ENCODE measurements at regions not wholly inside any gene's neighbourhood (a gene's known extent, or its start where the extent isn't known, plus 50 kb on each side); places are given as distances from the start of the nearest gene placed in this dataset.

DNA sequence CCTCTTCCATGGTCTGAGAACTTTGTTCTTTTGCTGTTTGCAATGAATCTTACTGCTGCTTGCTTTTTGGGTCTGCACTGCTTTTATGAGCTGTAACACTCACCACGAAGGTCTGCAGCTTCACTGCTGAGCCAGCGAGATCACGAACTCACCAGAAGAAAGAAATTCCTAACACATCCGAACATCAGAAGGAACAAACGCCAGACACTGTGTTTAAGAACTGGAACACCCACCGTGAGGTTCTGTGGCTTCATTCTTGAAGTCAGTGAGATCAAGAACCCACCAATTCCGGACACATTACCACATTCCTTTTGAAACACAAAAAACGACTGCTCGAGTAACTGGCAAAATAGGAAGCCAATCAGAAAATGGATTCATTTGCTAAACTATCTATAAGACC, 471.8 kb downstream of the TFAP2A start:
- no CpG with 5 or more reads among the region's 9 CpGs for WGBS (ENCODE audit: extremely low coverage, insufficient read length, low lambda C conversion rate)
- H3K18ac ChIP-seq (ENCODE audit: insufficient read length, low read depth, low read length) = no peak overlapping the region
- H3K27me3 Mint-ChIP-seq (ENCODE audit: low read depth) = no peaks in the 10 kb centered on the region; the same call in 1 of the 2 replicates
- peaks cover 0 to 5% (median 0%) of the 10 kb centered on the region in 3 experiments; a peak in 2 of 7 replicates for H3K36me3 Mint-ChIP-seq (ENCODE audit: insufficient read depth in 1 of 3, low read depth in 3 of 3)
- H3K4me1 Mint-ChIP-seq = no peaks in the 10 kb centered on the region
- no peak overlapping the region for H2BK15ac ChIP-seq (ENCODE audit: low read depth, low read length)
- no peak overlapping the region for H2AK5ac ChIP-seq (ENCODE audit: insufficient read length, low read length)
- no peaks in the 10 kb centered on the region for H3K27me3 ChIP-seq (ENCODE audit: insufficient read depth, low read length)
- no peak for DNase-seq
- no peaks in the 10 kb centered on the region for H3K4me1 ChIP-seq (ENCODE audit: insufficient read depth, low read length)
- H3K14ac ChIP-seq (ENCODE audit: insufficient read depth, low read length) = no peak overlapping the region
- no peak overlapping the region for H3K27ac Mint-ChIP-seq
- no peak overlapping the region for H3K27ac ChIP-seq (ENCODE audit: insufficient read length, low read depth, low read length)
- H3K23ac ChIP-seq (ENCODE audit: insufficient read length, low read depth, low read length) = no peak overlapping the region
- H4K20me1 ChIP-seq (ENCODE audit: control insufficient read depth, insufficient read depth, insufficient read length) = no peaks in the 10 kb centered on the region
- H3K4me3 Mint-ChIP-seq = no peak overlapping the region
- H3K23me2 ChIP-seq (ENCODE audit: insufficient read length, low read depth, low read length, poor library complexity, severe bottlenecking) = no peaks in the 10 kb centered on the region
- no peak overlapping the region for H3T11ph ChIP-seq (ENCODE audit: low read length)
- H2BK20ac ChIP-seq (ENCODE audit: low read depth, low read length, poor library complexity, severe bottlenecking) = no peak overlapping the region
- H4K91ac ChIP-seq (ENCODE audit: insufficient read length, low read depth, low read length) = no peak overlapping the region
- no peak overlapping the region for H2BK5ac ChIP-seq (ENCODE audit: insufficient read length, low read length)
- H3K9me3 ChIP-seq (ENCODE audit: control insufficient read depth, low read depth, low read length) = no peaks in the 10 kb centered on the region
- H3K56ac ChIP-seq (ENCODE audit: insufficient read length, low read depth, low read length) = no peak overlapping the region
- H2AFZ ChIP-seq (ENCODE audit: low read length) = no peak overlapping the region
- H3K79me2 ChIP-seq (ENCODE audit: insufficient read depth, low read length) = no peaks in the 10 kb centered on the region
- H2BK12ac ChIP-seq (ENCODE audit: insufficient read length, low read depth, low read length) = no peak overlapping the region
- no peak overlapping the region for H2BK120ac ChIP-seq (ENCODE audit: low read depth, low read length, poor library complexity, severe bottlenecking)
- no peak overlapping the region for H3K4ac ChIP-seq (ENCODE audit: low read depth, low read length)
- H3K4me2 ChIP-seq (ENCODE audit: insufficient read depth, insufficient read length, low read length) = no peak overlapping the region
- no peak overlapping the region for H3K9ac ChIP-seq (ENCODE audit: extremely low read depth, insufficient read length, low read length)
- H4K5ac ChIP-seq (ENCODE audit: insufficient read length, low read depth, low read length) = no peak overlapping the region
- no peaks in the 10 kb centered on the region; a peak in 3 of 5 replicates for H3K9me3 Mint-ChIP-seq
- H3K79me1 ChIP-seq (ENCODE audit: insufficient read depth, low read depth, low read length, poor library complexity, severe bottlenecking) = no peaks in the 10 kb centered on the region
- H4K8ac ChIP-seq (replicated peaks; ENCODE audit: insufficient read length, low read depth, low read length) = no peak overlapping the region
- TF ChIP-seq, protein P1, sequence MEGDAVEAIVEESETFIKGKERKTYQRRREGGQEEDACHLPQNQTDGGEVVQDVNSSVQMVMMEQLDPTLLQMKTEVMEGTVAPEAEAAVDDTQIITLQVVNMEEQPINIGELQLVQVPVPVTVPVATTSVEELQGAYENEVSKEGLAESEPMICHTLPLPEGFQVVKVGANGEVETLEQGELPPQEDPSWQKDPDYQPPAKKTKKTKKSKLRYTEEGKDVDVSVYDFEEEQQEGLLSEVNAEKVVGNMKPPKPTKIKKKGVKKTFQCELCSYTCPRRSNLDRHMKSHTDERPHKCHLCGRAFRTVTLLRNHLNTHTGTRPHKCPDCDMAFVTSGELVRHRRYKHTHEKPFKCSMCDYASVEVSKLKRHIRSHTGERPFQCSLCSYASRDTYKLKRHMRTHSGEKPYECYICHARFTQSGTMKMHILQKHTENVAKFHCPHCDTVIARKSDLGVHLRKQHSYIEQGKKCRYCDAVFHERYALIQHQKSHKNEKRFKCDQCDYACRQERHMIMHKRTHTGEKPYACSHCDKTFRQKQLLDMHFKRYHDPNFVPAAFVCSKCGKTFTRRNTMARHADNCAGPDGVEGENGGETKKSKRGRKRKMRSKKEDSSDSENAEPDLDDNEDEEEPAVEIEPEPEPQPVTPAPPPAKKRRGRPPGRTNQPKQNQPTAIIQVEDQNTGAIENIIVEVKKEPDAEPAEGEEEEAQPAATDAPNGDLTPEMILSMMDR (conservative IDR thresholded peaks at IDR 0.05) = no peak

Data from H9 (cell line).